Ammon's horn (tissue), 1 donor: ENCODE measurements at regions not wholly inside any gene's neighbourhood (a gene's known extent, or its start where the extent isn't known, plus 50 kb on each side); places are given as distances from the start of the nearest gene placed in this dataset.

Experiments
- DNase-seq: peaks from one replicate; pipeline ENCODE4 v3.0.0-alpha.2; 2016; ENCODE audit warnings: low spot score

DNA sequence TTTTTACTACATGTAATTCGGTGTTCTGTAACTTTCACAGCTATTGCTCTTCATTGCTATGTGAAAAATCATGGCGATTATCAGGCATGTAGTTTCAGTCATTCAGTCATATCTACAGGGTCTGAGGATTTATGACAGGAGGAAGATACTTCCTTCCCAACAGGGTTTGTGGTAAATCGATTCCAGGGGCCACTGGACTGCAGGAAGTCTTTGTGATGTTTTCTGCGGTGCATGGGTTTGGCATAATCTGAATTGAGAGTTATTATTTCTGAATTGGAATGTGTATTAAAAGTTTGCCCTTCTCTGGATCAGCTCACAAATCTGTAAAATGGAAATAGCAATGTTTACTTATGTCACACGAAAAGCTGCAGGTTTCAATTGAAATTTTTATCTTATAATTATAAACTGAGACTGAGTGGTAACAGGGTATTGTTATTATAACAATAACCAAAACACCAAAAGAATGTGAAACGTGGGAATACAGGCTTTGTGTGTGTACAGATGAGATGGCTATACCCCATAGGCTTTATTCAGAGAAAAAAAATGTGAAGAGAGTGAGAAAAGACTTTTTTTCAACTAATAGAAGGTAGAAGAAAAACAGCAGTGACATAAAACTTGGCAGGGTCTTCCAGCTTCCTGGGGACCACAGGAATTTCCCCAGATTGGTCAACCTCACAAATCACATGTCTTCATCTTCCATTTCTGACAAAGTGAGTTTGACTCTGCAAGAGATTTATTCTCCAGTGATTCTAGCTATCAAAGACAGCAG, 307.7 kb upstream of the NFE2L3 start:
- DNase-seq, result no peak

DNA sequence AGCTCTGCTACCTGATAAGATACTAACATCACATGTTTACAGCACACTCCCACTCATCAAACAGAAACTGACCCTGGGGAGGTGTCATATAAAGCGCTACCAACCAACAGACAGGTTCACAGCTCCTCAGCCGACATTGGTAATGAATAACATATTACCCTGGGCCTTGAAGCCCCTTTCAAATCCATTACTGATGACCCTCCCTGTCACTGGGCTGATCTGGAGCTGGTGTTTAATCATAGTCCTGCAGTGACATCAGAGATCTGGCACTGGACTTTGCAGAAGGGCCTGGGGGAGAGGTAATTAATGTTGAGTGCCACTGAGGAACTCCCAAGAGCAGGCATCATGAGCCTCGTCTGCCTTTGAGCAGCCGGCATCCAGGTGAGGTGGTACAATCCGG, 306.5 kb upstream of the NFE2L3 start:
- no peak for DNase-seq

DNA sequence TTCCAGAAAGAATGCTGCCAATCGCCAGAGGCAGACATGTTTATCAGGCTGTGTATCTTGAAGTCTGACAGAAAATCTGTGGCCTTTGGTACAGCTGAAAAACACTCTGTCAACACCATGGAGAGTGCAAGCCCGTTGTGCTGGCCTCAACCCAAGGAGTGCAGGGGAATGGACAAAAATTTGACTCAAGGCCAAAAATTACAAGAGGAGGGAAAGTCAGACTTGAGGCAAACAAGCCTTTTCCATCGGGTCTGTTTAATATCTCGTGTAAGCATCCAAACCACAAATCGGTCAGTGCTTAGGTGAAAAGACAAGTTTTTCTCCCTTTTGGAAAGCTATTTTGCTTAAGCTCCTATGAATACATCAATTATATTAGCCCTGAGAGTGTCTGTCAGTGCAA, 305.3 kb upstream of the NFE2L3 start:
- no peak for DNase-seq

DNA sequence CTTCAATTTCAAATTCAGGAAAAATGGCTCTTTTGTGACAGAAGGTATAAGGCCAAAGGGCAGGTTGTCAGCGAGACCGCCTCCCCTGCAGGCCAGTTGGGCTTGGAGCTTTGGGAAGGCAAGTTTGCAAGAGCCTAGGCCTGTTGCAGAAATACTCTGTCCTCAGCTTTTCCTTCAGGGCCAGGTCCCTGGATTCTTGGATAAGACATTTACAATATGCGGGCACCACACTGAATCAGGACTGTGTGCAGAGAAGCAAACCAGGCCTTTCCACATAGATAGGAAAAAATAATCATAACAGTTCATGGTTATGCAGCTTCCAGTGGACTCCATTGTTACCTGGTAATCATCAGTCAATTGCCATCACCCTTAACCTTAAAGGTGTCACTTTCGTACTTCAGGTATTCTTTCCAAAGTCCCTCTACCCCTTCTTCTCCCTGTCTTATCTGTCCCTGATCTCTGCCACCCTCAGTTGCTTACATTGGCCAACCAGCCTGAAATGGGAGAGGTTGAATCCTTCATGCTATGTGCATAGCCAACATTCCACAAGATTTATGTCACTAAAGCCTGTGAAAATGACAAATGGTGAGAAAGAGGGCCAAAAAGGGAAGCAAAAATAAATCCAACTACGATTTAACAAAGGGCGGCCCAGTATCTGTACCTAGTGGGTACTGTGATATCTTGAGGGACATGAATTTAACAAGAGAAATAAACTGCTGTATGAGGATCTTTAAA, 304.5 kb upstream of the NFE2L3 start:
- no peak for DNase-seq

DNA sequence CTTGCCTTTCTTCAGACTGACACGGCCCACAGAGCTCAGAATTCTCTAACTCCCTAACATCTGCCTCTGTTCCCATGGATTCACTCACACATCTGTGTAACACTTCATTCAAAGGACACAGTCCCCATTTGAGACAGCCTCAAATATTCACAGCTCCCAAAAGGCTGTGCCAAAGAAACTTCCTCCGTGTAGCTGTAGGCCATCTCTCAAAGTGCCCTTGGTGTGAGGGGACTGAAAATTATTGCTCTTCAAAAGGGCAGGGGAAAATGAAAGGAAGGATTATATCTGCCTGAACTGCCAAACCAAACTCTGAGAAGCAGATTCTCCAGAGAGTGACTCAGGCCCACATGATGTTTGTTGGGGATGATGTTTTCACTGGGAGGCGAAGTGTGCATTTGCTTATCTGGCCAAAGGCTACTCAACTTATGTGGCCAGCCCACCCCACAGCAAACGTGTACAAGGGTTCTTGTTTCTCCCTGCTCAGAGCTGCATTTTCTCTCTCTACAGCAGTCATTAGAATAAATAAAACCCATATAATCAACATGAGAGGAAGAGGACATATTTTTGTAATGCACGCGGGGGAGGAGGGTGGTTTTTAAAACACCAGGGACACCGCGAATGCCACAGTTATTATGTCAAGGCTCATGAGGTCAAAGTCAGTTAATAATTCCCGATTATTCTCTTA, 302.4 kb upstream of the NFE2L3 start:
- no peak for DNase-seq

DNA sequence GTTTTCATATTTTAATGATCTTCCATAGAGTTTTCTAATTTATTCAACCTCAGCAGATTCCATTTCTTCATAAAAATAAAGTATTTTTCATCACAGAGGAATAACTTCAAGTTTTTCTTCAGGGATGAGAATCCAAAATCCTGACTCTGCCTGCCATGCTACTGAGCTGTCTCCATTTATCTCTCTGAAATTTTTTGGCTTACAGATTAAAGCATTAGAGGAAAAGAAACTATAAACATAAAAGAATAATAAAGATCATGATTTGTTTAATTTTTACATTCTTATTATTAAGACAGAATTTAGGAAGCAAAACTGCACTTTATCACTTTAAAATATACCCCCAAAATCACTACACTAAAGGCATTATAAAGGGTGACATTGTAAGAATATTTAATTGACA, 301.8 kb upstream of the NFE2L3 start:
- DNase-seq, result no peak

DNA sequence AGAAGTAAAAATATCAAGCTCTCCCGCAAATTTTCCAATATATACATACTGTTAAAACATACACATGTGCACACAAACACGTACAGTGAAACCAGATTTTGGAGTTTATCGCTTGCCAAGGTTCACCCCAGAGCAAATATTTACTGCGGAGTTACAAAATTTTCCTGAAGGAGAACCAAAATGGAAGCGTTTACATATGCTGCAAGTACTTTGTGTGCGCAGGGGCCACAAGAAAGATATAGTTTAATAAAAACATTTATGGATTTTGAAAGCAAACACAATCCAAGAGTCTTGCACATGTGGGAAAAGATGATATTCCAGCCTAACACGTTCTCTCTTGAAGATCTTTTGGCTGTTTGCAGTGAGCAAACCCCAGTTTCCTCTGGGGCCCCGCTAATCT, 301.3 kb upstream of the NFE2L3 start:
- no peak for DNase-seq

DNA sequence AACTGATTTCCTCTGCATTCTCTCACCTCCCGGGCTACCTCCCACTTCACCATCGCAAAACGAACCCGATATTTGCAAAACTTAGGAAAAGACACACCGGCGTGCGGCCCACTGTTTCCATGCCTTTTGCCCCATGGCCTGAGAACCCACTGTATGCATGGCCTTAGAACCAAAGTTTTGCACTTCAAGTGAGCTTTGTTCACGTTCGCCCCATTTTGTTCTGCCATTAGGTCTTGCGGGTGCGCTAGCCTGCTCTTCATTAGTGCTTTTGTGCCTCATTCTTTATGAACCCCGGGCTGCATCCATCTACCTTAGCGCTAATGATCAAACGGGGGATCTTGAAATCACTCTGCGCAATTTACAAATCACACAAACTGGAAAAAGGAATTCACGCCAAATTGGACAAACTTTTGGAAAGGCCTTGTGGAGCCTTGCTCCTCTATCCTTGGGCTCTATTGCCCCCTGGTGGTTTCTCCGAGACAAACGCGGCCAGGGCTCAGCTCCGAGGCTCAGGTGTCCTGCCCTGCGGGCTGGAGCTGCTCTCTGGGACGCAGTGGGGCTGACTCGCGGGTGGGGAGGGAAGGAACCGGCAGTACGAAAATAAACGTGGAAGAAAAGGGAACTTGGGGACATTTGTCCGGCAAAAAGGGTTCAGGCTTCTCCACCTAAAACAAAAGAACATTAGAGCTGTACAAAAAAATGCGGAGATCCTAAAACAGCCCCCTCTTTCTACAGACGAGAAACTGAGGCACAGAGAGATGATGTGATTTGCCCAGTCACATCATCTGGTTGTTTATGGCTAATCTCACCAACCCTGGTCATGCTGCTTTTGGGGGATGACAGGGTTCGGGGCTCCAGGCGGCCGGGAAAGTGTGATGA, 300.4 kb upstream of the NFE2L3 start:
- peak; percentile 87 for DNase-seq

DNA sequence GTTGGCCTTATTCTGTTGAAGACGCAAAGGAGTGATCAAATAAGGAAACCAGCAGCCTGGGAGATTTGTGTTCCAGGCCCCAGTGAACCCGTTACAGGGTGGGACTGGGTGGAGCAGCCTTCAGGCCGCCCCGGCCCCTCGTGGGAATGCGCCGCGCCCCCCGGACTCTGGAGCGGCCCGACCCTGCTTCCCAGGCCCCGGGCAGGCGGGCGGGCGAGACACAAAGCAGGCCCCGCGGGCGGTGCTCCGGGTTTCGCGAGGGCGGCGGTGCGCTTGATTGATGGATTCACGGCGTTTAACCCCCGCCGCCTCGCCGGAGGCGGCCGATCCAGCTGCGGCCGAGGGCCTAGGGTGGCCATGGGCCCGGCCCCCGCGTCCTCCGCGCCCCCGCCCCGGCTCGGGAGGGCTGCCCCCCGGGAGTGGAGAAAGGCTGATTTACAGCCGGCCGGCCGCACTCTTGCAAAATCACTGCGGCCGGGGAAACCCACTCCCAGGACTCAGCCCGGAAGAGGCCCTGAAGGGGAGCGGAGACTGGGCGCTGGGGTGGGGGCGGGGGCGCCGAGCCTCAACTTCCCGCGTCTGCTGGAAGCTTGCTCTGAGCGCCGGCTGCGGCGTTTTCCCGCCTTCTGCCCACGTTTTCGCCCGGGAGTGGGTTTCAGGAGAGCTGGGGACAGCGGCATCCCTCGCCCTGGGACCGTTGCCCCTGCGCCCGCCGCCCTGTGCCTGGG, 299.6 kb upstream of the NFE2L3 start:
- DNase-seq, result no peak

DNA sequence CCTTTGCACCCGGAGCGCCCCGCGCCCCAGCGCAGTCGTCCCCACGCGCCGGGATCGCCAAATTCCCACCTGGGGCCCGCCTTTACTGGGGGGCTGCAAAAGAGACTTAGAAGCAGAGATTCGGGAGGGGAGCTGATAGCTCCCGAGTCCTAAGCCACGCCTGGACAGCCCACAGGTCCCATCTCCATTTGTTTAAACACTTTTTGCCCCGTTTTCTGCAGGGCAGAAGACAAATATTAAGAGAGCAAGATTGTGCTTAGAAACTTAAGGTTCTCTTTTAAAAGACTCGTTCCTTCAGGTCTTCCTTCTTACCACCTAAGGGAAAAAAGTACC, 299.1 kb upstream of the NFE2L3 start:
- DNase-seq, result no peak

DNA sequence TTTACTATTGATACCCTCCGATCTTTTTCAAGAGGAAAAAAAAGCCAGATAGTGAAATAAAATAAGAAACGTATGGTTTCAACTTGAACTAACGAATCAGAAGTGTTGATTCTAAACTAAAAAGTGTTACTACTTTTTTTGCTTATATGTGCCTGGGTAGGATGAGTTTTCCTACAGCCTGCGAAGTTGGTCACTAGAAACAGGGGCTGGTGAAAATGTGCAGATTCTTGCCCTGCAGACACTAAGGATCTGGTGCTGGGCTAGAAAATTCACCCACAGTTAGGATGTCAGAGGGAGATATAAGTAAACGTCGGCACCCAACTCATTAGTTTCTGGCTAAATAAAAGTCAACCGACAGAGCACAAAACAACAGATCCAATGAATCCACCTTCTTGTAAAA, 298.7 kb upstream of the NFE2L3 start:
- no peak for DNase-seq

DNA sequence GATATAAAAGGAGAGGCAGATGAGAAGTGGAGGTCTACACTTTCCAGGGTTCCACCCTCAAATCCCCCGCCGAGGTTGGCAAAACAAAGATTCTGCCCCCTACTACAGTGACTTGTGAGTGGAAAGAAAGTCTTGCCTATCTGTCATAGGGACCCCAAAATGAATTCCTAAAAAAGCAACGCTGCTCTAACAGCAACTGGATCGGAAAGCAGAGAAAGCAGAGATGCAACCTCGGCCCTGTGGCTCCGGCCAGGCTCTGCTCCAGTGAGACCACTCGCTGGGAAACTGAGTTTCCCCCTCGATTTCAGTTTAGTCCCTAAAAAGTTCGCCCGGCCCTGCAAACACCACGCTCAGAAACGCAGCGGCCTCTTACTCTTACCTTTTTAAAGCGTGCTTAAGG, 297.9 kb upstream of the NFE2L3 start:
- DNase-seq, result no peak

DNA sequence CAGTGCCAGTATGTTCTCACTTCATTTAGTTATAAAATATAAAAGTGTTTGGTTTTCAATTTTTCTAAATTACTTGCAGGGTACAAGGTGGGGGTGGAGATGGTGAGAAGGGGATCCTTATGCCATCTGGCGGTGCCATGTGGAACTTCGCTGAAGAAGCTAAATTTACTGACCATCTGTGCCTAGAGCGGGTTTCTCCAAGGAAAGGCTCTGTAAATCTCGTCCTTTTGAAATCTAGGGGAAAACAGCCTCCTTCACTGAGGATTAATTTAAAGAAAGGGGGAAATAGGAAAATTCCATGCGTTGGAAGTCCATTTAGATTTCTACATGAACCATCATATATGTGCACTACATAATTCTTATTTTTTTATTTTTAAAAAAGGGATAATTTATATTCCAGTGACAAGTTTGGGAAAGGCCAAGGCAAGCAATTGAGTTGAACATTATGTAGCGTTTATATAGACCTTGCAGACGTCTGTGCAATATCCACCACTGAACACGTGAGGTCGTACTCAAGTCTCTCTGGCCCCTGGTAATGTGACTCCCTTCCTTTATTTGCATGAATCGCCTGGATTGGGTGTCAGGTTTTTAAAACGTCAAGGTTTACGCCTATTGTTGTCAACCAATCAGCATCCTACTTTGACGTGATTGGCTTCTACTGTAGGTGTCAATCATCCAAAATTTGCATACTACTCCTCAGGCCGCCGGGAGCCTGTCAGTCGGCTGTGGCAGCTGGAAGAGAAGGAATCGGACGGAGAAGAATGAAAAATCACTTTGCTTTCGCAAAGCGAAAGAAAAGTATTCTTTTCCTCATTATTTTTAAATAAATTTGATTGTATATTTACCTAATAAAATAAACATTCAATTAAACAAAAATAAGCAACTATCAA, 297.1 kb upstream of the NFE2L3 start:
- DNase-seq, result no peak

DNA sequence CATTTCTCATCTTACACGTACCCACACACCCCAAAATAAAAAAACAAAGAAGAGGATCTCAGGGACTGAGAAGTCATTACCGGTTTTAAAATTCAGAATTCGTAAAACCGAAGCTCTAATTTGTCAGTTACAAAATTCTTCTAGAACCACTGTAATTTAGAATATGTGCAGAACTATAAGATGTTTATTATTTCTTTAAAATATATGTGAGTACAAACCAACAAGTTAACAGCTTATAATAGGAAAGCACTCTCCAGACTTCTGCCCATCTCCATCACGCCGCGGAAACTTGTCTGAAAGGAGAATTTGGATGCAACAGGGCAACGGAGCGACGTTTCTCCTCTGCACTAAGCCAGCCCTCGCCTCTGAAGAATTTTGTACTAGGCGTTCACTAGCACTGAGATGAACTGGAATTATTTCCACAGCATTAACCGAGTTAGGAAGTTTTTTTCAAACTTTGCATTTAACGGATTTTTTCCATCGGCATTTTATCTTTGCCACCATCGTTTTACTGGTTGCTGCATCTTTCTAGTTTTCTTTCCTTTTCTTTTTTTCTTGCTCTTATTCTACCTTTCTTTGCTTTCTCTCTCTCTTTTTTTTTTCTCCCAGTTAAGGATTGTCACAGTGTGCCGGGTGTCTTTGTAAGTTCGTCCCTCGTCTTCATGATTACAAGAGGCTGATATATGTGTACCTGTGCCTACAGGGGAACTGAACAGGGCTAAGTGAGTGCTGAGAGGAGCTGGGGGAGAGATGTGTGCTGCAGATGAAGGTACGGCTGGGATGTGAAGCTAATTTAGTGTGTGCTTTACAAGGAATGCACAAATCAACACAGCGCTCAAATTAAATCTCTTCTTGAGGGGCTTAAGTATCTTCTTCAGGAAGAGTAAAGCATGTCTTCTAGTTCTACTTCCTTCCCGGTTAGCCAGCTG, 295.9 kb upstream of the NFE2L3 start:
- DNase-seq, result no peak

DNA sequence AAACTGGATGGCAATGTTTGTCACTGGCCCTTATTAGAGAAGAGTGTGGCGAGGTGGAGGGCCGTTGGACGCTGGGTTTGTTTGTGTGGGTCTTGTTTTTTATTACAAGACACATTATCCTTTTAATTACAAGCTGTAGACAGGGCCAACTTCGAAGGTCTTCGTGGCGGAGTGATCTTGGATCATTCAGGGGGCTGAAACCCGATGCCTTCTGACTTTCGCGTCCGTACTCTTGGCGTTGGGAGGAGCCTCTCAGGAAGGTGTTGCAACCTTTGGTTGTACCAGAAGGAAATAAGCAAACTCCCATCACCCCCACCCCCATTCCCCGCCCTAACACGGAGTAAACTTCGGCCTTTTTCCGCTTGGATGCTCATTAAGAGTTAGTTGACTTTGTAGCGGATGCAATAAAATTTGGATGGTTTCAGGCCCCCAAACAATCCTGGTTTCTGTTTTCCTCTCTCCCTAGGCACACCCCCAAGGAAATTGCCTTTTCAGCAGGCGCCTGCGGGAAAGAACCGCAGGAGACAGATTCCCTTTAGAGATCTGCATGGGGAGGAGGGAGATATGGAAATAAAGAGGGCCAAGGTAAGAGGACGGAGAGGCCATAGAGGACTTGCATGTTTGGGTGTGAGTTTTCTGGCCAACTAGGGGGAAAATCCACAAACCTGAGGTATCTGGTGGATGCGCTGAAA, 294.5 kb upstream of the NFE2L3 start:
- DNase-seq, result no peak

DNA sequence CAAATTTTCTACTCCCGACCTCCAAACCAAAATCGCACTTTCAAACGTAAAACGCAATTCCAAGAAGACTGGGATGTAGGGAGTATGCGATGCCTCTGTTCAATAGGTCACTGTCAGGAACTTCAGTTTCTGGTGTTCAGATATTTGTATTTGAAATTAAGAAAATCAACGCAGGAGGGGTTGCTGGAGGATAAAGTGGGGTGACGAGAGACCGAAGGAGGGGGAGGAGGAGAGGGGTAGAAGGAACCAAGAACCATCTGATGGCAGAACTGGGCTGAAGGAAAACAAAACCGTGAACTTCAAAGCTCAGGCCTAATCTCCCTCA, 293.8 kb upstream of the NFE2L3 start:
- DNase-seq, result no peak

DNA sequence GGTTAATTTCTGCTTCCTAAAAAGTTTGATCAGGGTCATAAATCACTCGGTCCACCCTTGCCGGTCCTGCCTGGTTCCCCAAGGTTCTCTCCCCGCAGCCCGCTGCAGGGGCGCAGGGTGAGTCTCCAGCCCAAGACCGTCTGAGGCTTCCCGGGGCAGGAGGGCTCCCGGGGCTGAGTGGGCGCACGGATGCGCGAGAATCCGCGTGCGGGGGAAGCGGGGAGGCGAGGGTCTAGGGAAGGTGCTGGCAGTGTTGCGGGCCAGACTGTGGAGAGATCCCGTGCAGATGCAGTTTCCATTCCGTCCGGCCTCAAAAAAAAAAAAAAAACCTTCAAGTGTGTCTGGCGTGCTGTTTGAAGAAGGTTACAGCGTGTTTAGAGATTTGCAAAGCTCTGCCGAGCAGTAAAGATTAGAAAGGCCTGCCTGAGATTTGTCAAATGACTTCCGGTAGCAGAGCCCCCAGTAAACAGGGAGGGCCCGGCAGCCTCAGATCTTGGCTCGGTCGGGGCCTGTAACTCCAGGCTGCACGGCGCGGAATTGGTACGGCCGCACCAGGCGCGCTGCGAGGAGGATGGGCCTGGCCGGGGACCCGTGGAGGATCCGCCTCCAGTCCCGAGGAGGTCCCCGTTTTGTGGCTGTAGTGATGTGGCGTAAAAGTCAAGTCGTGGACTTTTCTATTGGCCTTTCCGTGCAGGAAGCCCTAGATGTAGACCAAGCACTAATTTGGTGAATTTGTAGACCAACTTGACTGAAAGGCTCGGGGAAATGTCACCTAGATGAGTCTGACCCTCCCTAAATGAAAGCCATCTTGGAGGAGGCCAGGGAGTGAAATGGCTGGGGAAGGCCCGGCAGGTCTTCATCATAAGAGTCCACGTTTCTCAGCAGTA, 293.2 kb upstream of the NFE2L3 start:
- no peak for DNase-seq
